ENCODE measurements at regions not wholly inside any gene's neighbourhood (a gene's known extent, or its start where the extent isn't known, plus 50 kb on each side); places are given as distances from the start of the nearest gene placed in this dataset.

DNA sequence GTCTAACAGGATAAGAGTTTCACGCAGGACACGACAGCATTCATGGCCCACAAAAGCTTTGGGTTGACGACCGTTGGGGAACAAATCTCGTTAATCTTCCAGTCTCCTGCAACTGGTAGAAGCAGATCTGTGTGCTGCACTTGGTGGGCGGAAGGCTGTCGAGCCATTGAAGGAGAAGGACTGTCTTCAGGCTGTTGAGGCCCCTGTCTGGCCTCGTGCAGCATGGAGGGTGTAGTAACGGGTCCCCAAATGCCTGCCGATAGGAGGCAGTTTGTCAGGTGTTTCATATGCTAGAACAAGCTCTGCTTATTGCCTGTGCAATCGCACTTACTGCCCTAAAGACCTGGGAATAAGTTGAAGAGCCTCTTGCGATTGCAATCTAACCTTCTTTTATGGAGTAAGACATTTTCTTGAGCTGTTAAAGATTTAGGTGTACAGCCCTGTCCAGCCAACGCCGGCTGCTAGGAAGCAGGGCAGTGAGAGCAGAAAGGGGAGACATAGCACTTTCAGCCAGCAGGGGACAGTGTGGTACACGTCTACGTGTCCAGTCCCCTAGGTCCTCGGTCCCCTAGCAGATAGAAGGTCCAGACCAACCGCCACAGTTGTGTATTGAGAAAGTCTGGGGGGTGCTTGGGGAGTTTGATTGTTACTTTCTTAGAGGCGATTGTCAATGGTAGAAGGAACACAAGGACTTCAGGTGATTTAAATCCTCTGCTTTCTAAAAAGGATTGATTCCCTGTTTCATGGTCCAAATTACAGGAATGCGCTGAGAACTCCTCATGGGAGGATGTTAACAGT lies 102.3 kb upstream of the TMPRSS2 start:
- DNase-seq = peak in 1 of 2 experiments; percentile 20

- no peak for DNase-seq
Measured at GRCh38 chr21:41606706-41607105, 98.7 kb upstream of the TMPRSS2 start.

DNA sequence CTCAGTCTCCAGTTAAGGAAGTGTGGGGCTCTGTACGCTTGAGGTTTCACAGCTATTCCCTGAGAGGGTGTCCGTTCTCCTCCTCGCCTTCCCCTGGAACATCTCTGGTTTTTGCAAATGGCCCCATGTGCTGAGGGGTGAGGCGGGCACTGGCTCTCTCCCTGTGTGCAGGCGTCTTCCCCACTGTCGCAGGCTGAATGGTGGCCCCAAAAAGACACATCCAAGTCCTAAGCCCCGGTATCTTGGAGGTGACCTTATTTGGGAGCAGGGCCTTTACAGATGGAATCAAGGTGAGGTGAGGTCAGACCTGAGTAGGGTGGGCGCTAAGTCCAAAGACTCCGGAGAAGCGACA lies 98.0 kb upstream of the TMPRSS2 start:
- no peak for DNase-seq

GRCh38 chr21:41605178-41605933 lies 97.4 kb upstream of the TMPRSS2 start:
- DNase-seq = peak in 1 of 2 experiments; percentile 6

GRCh38 chr21:41604583-41605041 lies 96.7 kb upstream of the TMPRSS2 start:
- no peak for DNase-seq

- no peak for DNase-seq
Measured at GRCh38 chr21:41603476-41603875, 95.5 kb upstream of the TMPRSS2 start.

GRCh38 chr21:41602531-41602930 lies 94.6 kb upstream of the TMPRSS2 start:
- no peak for DNase-seq

DNA sequence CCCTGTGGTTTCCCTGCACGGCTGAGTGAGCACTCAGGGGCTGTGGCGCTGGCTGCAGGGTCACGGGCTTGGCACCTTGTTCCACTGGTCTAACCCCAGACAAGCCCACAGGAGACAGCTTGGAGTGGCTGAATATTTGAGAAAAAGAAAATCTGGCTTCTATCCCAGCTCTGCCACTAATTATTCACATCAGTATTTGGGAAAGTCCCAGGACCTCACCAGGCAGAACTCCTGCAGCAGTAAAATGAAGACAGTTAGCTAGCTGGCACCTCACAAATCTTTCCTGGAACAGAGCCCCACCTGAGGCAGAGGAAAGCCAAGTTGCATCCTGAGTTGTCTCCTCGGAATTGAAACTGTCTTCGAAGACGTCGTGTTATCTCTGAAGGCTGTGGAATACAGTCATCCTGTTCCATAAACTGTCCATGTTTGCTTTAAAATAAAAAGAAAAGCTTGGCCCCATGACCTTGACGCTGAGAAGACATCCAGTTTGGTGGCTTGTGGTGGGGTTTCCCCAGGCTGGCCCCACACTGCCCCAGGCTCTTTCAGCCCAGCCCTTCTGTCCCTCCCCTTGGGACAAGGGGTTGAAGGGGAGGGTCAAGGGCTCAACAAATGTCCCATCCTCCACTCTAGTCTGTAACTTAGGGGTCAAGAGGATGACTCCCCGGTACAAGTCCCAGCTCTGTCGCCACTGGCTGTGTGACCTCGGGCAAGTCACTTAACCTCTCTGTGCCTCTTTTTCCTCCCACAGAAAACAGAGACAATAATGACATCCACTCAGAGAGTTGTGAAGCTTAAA lies 93.8 kb upstream of the TMPRSS2 start:
- no peak for DNase-seq

GRCh38 chr21:41600961-41601572 lies 93.1 kb upstream of the TMPRSS2 start:
- no peak for DNase-seq

DNA sequence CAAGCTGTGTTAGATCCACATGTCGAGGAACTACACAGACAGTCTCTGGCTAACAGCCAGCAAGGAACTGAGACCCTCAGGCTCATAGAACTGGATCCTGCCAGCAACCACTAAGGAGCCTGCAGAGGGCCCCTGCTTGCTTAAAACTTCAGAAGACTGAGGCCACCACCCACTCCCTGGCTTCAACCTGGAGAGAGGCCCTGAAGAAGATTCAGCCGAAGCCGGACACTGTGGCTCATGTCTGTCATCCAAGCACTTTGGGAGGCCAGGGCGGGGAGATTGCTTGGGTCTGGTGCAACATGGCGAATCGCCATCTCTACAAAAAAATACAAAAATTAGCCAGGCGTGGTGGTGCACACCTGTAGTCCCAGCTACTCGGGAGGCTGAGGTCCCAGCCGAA lies 92.6 kb upstream of the TMPRSS2 start:
- DNase-seq = no peak

GRCh38 chr21:41600116-41600515 lies 92.2 kb upstream of the TMPRSS2 start:
- DNase-seq = no peak

GRCh38 chr21:41598561-41599431 lies 90.8 kb upstream of the TMPRSS2 start:
- no peak for DNase-seq

DNA sequence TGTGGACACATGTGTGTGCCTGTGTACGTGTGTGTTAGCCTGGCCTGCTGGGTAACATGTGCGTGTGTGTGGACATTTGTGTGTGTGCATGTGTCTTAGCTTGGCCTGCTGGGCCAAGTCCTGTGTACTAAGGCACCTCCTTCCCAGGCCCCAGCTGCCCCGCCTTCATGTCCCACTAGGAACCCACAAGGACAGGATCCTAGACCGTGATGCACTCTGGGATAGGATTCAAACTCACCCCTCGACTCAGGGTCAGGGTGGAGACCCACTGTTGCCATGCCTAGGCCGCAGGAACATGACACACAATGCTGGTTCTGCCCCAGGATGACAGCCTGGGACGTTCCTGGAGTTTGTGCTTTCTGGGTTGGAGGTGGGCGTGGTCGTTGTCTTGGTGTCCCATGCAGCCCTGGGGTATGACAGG lies 89.9 kb upstream of the TMPRSS2 start:
- no peak for DNase-seq

- DNase-seq = no peak
Measured at GRCh38 chr21:41597227-41597626, 89.3 kb upstream of the TMPRSS2 start.

DNA sequence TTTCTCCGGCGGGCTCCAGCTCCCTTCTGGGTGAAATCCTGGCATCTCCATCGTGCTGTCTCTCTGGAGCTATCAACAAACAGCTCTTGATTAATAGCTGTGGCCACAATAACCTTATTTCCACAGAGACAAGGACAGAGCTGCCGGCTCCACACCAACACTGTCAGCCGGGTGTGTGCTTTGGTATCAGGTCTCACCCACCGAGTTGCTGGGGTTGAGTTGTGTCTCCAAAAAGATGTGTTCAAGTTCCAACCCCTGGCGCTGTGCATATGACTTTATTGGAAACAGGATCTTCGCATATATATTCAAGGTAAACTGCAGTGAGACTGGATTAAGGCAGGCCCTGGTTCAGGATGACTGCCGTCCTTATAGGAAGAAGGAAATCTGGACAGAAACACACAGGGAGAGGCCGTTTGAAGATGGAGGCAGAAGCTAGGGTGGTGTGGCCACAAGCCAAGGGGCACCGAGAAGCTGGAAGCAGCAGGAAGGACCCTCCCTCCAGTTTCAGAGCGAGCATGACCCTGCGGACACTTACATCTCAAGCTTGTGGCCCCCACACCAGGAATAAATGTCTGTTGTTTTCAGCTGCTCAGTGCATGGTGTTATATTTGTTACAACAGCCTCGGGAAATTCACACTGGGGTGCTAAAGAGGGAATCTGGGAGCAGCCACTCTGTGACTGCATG lies 88.4 kb upstream of the TMPRSS2 start:
- DNase-seq = no peak

GRCh38 chr21:41594268-41594667 lies 86.3 kb upstream of the TMPRSS2 start:
- no peak for DNase-seq

DNA sequence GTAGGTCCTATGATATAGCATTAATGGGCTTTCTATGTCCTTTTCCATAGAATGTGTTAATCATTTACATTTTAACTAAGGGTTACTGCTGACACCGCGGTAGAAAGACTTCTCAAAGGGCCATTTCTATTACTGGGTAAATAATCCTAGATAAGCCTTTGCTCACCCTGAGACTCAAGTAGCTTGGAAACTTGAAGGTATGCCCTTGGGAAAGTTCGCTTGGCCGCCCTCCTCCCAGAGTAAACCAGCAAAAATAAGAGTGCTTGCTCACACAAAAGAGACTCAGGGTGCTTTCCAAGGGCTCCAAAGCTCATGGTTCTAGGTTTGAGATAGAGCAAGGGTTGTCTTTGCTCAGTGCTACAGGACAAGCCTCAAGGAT lies 85.8 kb upstream of the TMPRSS2 start:
- no peak for DNase-seq

GRCh38 chr21:41593051-41593759 lies 85.2 kb upstream of the TMPRSS2 start:
- no peak for DNase-seq

DNA sequence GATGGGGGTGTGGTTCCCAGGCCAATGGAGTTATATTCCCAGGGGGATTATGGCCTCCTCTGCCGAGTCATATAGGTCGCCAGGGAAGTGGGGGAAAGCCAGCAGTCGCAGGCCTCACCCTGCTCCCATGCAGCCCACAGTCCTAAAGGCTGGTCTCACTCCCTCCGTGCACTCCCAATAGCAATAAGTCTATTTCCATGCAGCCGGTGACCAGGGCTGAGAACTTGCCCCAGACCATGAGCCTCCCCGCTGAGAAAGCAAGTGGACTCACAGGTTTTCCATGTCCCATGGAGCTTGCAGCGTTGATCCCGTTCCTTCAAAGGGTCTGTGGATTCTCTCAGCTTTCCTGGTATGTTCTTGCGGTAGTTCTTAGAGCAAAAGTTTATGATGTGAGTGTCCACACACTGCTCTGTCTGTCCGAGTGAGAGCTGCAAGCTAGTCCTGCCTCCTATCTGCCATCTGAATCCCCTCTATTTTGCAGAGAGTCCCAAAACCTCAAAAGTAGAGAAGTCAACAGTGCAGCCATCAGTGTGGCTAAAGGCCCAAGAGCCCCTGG lies 81.7 kb upstream of the TMPRSS2 start:
- no peak for DNase-seq

- DNase-seq = no peak
Measured at GRCh38 chr21:41589131-41589530, 81.2 kb upstream of the TMPRSS2 start.
